Nephron (organoid): ENCODE measurements at regions not wholly inside any gene's neighbourhood (a gene's known extent, or its start where the extent isn't known, plus 50 kb on each side); places are given as distances from the start of the nearest gene placed in this dataset.

ENCODE experiments used
- H3K27ac Mint-ChIP-seq, 3 experiments: 2 replicates each; pipeline ENCODE4 v1.8.0; 2020; ENCODE audit warnings: mixed read lengths in 3 of 3, mild to moderate bottlenecking in 2 of 3, moderate library complexity in 1 of 3
- H3K27me3 Mint-ChIP-seq: 2 replicates; pipeline ENCODE4 v1.8.0; 2021; ENCODE audit warnings: low read depth, mild to moderate bottlenecking, moderate library complexity, mixed read lengths
- H3K36me3 Mint-ChIP-seq: 2 replicates; pipeline ENCODE4 v1.8.0; 2020; ENCODE audit warnings: low read depth, mixed read lengths
- H3K4me1 Mint-ChIP-seq: 2 replicates; pipeline ENCODE4 v1.8.0; 2020; ENCODE audit warnings: mixed read lengths
- H3K4me3 Mint-ChIP-seq, 3 experiments: 2 replicates each; pipeline ENCODE4 v1.8.0; 2020; ENCODE audit warnings: mild to moderate bottlenecking in 3 of 3, mixed read lengths in 3 of 3, moderate library complexity in 2 of 3
- H3K9me3 Mint-ChIP-seq: 2 replicates; pipeline ENCODE4 v1.8.0; 2020; ENCODE audit warnings: mixed read lengths
- TF ChIP-seq, protein P1 (sequence below), 3 experiments: fragments of 200-600 bp; sonication (generic); IDR thresholded peaks; one replicate each; pipeline ENCODE4 v1.5.0; 2021; ENCODE audit warnings: antibody characterized with exemption in 3 of 3; ENCODE audit not compliant: unreplicated experiment in 3 of 3

DNA sequence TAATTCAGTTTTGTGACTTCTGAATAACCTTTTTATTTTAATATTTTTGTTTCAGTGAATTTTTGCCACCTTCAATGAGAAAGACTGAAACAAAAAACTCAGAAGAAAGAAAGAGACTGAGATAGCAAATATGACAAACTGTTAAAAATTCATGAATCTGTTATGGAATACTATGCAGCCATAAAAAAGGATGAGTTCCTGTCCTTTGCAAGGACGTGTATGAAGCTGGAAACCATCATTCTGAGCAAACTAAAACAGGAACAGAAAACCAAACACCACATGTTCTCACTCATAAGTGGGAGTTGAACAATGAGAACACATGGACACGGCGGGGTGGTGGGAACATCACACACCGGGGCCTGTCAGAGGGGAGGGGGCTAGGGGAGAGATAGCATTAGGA is 193.4 kb upstream of the FGGY start:
- Mint-ChIP-seq H3K36me3 (no peaks in the 10 kb centered on the region), H3K4me1 (peaks cover 21% of the 10 kb centered on the region), H3K27ac (no peak overlapping the region), H3K4me3 (no peak overlapping the region), H3K27me3 (no peaks in the 10 kb centered on the region), H3K9me3 (no peaks in the 10 kb centered on the region)
- TF ChIP-seq, protein P1, sequence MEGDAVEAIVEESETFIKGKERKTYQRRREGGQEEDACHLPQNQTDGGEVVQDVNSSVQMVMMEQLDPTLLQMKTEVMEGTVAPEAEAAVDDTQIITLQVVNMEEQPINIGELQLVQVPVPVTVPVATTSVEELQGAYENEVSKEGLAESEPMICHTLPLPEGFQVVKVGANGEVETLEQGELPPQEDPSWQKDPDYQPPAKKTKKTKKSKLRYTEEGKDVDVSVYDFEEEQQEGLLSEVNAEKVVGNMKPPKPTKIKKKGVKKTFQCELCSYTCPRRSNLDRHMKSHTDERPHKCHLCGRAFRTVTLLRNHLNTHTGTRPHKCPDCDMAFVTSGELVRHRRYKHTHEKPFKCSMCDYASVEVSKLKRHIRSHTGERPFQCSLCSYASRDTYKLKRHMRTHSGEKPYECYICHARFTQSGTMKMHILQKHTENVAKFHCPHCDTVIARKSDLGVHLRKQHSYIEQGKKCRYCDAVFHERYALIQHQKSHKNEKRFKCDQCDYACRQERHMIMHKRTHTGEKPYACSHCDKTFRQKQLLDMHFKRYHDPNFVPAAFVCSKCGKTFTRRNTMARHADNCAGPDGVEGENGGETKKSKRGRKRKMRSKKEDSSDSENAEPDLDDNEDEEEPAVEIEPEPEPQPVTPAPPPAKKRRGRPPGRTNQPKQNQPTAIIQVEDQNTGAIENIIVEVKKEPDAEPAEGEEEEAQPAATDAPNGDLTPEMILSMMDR (IDR thresholded peaks at IDR 0.05; ENCODE audit: unreplicated experiment in 3 of 3), result no peak

DNA sequence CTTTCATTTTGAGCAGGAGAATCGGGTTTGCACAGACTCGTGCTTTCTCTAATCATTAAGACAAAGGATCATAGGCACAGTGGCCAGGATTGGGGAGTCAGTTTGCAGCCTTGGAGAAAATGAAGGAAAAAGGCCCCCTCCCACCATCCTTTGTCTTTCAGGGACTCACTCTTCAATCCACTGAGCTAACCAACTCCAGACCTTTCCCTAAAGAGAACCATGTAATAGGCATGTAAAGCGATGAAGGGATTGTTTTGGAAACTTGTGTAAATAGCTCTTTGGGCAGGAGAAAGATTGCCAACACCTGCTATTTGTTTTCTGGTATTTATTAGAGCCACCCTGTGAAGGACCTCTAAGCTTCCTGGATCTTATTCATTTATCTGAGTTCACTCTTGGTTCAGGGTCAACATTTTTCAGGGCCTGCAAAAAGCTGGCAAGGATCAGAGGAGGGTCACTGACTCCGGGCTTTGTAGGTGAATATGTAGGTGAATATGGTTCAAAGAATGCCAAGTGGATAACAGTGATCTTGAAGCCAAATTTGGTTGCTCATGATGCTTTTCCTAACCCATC is 192.6 kb upstream of the FGGY start:
- Mint-ChIP-seq H3K27me3 (no peaks in the 10 kb centered on the region), H3K27ac (no peak overlapping the region), H3K4me1 (peaks cover 13% of the 10 kb centered on the region), H3K36me3 (no peaks in the 10 kb centered on the region), H3K4me3 (no peak overlapping the region), H3K9me3 (no peaks in the 10 kb centered on the region)
- TF ChIP-seq, protein P1 (IDR thresholded peaks at IDR 0.05; ENCODE audit: unreplicated experiment in 3 of 3), result no peak

DNA sequence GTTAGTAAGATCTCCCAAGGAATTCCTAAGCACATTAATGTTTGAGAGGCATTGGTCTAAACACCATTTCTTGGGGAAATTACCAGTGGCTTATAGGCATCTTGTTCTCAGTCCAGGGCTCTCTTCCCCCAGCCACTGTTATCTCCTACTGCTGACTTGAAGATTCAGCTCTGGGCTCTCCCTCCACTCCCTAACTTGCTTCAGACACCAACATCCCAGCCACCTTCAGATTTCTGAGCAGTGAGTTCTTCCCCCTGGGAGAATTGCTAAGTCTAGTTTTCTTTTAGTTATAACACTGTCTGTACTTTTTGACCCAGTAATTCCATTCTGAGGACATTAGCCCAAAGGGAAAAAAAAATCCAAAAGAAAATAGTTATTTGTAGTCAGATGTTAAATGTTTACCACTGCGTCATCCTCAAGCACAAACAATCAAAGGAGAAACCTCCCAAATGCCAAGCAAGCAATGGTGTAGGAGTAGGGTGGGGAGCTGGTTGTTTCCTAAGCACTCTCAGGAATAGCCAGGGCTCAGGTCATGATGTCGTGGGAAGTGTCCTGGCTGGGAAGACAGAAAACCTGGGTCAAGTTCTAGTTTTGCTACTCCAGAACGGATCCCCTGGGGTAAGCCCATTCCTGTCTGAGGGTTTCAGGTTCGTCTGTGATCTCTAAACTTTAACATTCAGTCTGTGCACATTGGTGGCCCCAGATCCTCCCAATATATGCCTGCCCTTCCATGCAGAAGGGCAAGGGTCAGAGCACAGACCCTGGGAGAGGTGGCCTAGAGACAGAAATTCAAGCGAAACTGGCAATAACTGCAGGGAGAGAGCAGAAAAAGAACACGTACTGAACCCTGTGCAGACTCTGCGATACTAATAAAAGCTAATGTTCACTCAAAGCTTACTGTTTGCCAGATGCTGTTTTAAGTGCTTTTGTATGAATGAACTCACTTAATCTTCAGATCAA is 191.1 kb upstream of the FGGY start:
- H3K9me3 Mint-ChIP-seq, result no peaks in the 10 kb centered on the region
- H3K4me1 Mint-ChIP-seq, result peaks cover 13% of the 10 kb centered on the region
- no peaks in the 10 kb centered on the region for H3K27me3 Mint-ChIP-seq
- H3K4me3 Mint-ChIP-seq, result no peak overlapping the region
- no peaks in the 10 kb centered on the region for H3K36me3 Mint-ChIP-seq
- TF ChIP-seq, protein P1 (IDR thresholded peaks at IDR 0.05; ENCODE audit: unreplicated experiment in 3 of 3), result no peak
- peak overlapping the region; percentile 21 to 82 (median 32) for H3K27ac Mint-ChIP-seq

DNA sequence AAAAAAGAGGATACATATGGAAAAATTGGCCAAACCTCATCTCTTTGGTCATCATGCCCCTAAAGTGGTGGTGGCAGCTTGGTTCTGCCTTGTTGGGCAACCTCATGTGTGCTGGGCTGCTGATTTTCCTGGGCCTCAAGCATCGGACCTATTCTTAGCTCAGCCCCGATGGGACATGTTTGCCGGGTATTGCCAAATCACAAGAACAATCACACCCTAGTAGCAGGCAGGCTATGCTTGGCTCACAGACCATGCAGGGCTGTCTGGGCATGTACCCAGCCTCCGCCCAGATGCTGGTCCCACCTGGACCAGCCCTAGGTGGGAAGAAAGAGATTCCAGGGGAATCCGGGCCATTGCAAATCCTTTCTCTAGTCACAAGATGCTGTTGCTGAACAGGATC is 189.4 kb upstream of the FGGY start:
- Mint-ChIP-seq H3K27me3 (no peaks in the 10 kb centered on the region), H3K4me1 (peaks cover 15% of the 10 kb centered on the region), H3K36me3 (no peaks in the 10 kb centered on the region), H3K27ac (no peak overlapping the region), H3K9me3 (no peaks in the 10 kb centered on the region), H3K4me3 (no peak overlapping the region)
- TF ChIP-seq, protein P1 (IDR thresholded peaks at IDR 0.05; ENCODE audit: unreplicated experiment in 3 of 3), result no peak

DNA sequence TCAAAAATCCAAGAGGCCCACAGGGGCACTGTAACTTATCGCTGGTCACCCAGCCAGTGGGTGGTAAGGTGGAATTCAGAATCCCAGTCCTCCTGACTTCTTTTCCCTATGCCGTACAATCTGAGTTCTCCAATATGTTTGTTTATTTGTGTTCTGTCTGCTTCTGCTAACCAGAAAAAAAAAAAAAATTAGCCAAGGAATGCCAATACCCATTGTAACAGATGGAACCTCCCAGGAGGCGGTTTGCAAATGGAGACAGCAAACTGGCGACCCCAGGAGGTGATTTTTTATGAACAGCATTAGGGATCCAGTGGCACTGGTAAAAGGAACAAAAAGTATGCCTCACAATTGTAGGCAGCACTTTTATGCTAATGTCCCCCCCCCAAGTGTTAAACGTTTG is 189.0 kb upstream of the FGGY start:
- H3K27ac Mint-ChIP-seq, result no peak overlapping the region
- no peaks in the 10 kb centered on the region for H3K27me3 Mint-ChIP-seq
- H3K4me3 Mint-ChIP-seq, result no peak overlapping the region
- H3K4me1 Mint-ChIP-seq, result peaks cover 19% of the 10 kb centered on the region
- H3K36me3 Mint-ChIP-seq, result no peaks in the 10 kb centered on the region
- TF ChIP-seq, protein P1 (IDR thresholded peaks at IDR 0.05; ENCODE audit: unreplicated experiment in 3 of 3), result no peak
- no peaks in the 10 kb centered on the region for H3K9me3 Mint-ChIP-seq
